ENCODE measurements at regions not wholly inside any gene's neighbourhood (a gene's known extent, or its start where the extent isn't known, plus 50 kb on each side); places are given as distances from the start of the nearest gene placed in this dataset.

DNA sequence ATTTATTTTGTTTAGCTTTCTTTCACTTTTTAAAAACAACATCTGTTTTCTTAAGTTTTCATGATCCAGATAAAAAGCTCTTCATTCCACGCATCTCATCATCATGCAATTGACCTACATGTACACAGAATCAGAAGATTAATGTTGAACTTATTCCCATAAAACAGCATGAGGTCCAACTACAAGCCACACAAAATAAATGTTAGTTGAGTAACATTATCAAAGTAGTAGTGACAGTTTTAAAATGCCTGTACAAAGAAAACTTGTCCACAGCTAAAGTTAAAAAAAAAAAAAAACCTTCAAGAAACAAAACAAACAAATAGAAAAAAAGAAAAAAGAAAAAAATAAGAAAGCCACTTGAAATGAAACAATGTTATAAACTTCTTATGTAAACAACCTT, 846.3 kb downstream of the TLE1 start:
- no peaks in the 10 kb centered on the region for H3K79me2 ChIP-seq (ENCODE audit: insufficient read depth, low read length)
- no peak overlapping the region for H2BK20ac ChIP-seq (ENCODE audit: low read depth, low read length, poor library complexity, severe bottlenecking)
- no peak overlapping the region for H4K5ac ChIP-seq (ENCODE audit: insufficient read length, low read depth, low read length)
- H3T11ph ChIP-seq (ENCODE audit: low read length), result no peak overlapping the region
- no peak overlapping the region for H2BK5ac ChIP-seq (ENCODE audit: insufficient read length, low read length)
- Mint-ChIP-seq H3K27me3 (ENCODE audit: low read depth) (no peaks in the 10 kb centered on the region), H3K9me3 (no peaks in the 10 kb centered on the region), H3K4me3 (no peak overlapping the region), H3K27ac (no peak overlapping the region), H3K4me1 (peaks cover 0 to 4% of the 10 kb centered on the region in 2 experiments; a peak in 1 of 4 replicates), H3K36me3 (ENCODE audit: insufficient read depth in 1 of 3, low read depth in 3 of 3) (no peaks in the 10 kb centered on the region)
- H3K4me2 ChIP-seq (ENCODE audit: insufficient read depth, insufficient read length, low read length), result no peak overlapping the region
- no peak overlapping the region for H2AK5ac ChIP-seq (ENCODE audit: insufficient read length, low read length)
- H3K14ac ChIP-seq (ENCODE audit: insufficient read depth, low read length), result no peak overlapping the region
- no peak overlapping the region for H4K91ac ChIP-seq (ENCODE audit: insufficient read length, low read depth, low read length)
- WGBS (ENCODE audit: extremely low coverage, insufficient read length, low lambda C conversion rate), result no CpG with 5 or more reads among the region's 1 CpG
- H3K23me2 ChIP-seq (ENCODE audit: insufficient read length, low read depth, low read length, poor library complexity, severe bottlenecking), result no peaks in the 10 kb centered on the region
- H3K27me3 ChIP-seq (ENCODE audit: insufficient read depth, low read length), result no peaks in the 10 kb centered on the region
- H4K8ac ChIP-seq (replicated peaks; ENCODE audit: insufficient read length, low read depth, low read length), result no peak overlapping the region
- no peaks in the 10 kb centered on the region for H3K9me3 ChIP-seq (ENCODE audit: control insufficient read depth, low read depth, low read length)
- no peaks in the 10 kb centered on the region for H4K20me1 ChIP-seq (ENCODE audit: control insufficient read depth, insufficient read depth, insufficient read length)
- no peak overlapping the region for H2BK12ac ChIP-seq (ENCODE audit: insufficient read length, low read depth, low read length)
- no peak overlapping the region for H3K27ac ChIP-seq (ENCODE audit: insufficient read length, low read depth, low read length)
- H3K56ac ChIP-seq (ENCODE audit: insufficient read length, low read depth, low read length), result no peak overlapping the region
- no peak overlapping the region for H3K9ac ChIP-seq (ENCODE audit: extremely low read depth, insufficient read length, low read length)
- no peak overlapping the region for H2AFZ ChIP-seq (ENCODE audit: low read length)
- no peak overlapping the region for H3K23ac ChIP-seq (ENCODE audit: insufficient read length, low read depth, low read length)
- TF ChIP-seq, protein P1, sequence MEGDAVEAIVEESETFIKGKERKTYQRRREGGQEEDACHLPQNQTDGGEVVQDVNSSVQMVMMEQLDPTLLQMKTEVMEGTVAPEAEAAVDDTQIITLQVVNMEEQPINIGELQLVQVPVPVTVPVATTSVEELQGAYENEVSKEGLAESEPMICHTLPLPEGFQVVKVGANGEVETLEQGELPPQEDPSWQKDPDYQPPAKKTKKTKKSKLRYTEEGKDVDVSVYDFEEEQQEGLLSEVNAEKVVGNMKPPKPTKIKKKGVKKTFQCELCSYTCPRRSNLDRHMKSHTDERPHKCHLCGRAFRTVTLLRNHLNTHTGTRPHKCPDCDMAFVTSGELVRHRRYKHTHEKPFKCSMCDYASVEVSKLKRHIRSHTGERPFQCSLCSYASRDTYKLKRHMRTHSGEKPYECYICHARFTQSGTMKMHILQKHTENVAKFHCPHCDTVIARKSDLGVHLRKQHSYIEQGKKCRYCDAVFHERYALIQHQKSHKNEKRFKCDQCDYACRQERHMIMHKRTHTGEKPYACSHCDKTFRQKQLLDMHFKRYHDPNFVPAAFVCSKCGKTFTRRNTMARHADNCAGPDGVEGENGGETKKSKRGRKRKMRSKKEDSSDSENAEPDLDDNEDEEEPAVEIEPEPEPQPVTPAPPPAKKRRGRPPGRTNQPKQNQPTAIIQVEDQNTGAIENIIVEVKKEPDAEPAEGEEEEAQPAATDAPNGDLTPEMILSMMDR (conservative IDR thresholded peaks at IDR 0.05), result no peak
- no peak overlapping the region for H3K4ac ChIP-seq (ENCODE audit: low read depth, low read length)
- no peak for DNase-seq
- H3K79me1 ChIP-seq (ENCODE audit: insufficient read depth, low read depth, low read length, poor library complexity, severe bottlenecking), result no peaks in the 10 kb centered on the region
- H2BK15ac ChIP-seq (ENCODE audit: low read depth, low read length), result no peak overlapping the region
- H3K18ac ChIP-seq (ENCODE audit: insufficient read length, low read depth, low read length), result no peak overlapping the region
- no peaks in the 10 kb centered on the region for H3K4me1 ChIP-seq (ENCODE audit: insufficient read depth, low read length)
- H2BK120ac ChIP-seq (ENCODE audit: low read depth, low read length, poor library complexity, severe bottlenecking), result no peak overlapping the region

Data from H9 (cell line).